Inferior parietal cortex (tissue), 1 donor: ENCODE measurements at regions not wholly inside any gene's neighbourhood (a gene's known extent, or its start where the extent isn't known, plus 50 kb on each side); places are given as distances from the start of the nearest gene placed in this dataset.
"Not testable (repeated sequence)": the region's sequence is repeated elsewhere in the genome, so short reads cannot be mapped to it uniquely, and the experiment has no call there.

Experiments
- DNase-seq: peaks from one replicate; pipeline ENCODE4 v3.0.0-alpha.2; 2016; ENCODE audit errors: extremely low spot score

- no peak for DNase-seq
Observed at GRCh38 chr18:10351219-10351818, 103.1 kb upstream of the APCDD1 start.

GRCh38 chr18:10351858-10352257 lies 102.6 kb upstream of the APCDD1 start:
- DNase-seq = no peak

GRCh38 chr18:10352671-10353070 lies 101.8 kb upstream of the APCDD1 start:
- DNase-seq = no peak

- no peak for DNase-seq
Observed at GRCh38 chr18:10353791-10354190, 100.6 kb upstream of the APCDD1 start.

GRCh38 chr18:10354241-10354811 lies 100.1 kb upstream of the APCDD1 start:
- DNase-seq = peak; percentile 77

GRCh38 chr18:10354890-10355289 lies 99.5 kb upstream of the APCDD1 start:
- DNase-seq = no peak

GRCh38 chr18:10356999-10357398 lies 97.4 kb upstream of the APCDD1 start:
- not testable (repeated sequence) for DNase-seq

- DNase-seq = no peak
Observed at GRCh38 chr18:10361660-10362059, 92.8 kb upstream of the APCDD1 start.

GRCh38 chr18:10365021-10365500 lies 89.4 kb upstream of the APCDD1 start:
- DNase-seq = no peak

- DNase-seq = no peak
Observed at GRCh38 chr18:10365901-10366300, 88.5 kb upstream of the APCDD1 start.

GRCh38 chr18:10367836-10368235 lies 86.6 kb upstream of the APCDD1 start:
- DNase-seq = no peak

GRCh38 chr18:10368456-10369453 lies 85.7 kb upstream of the APCDD1 start:
- DNase-seq = no peak

GRCh38 chr18:10370716-10371115 lies 83.7 kb upstream of the APCDD1 start:
- DNase-seq = no peak

- no peak for DNase-seq
Observed at GRCh38 chr18:10371165-10371564, 83.3 kb upstream of the APCDD1 start.

GRCh38 chr18:10374195-10374594 lies 80.2 kb upstream of the APCDD1 start:
- no peak for DNase-seq

GRCh38 chr18:10374636-10375293 lies 79.7 kb upstream of the APCDD1 start:
- DNase-seq = no peak

GRCh38 chr18:10376731-10377130 lies 77.7 kb upstream of the APCDD1 start:
- no peak for DNase-seq

- no peak for DNase-seq
Observed at GRCh38 chr18:10377956-10378355, 76.5 kb upstream of the APCDD1 start.

- DNase-seq = no peak
Observed at GRCh38 chr18:10378688-10379420, 75.6 kb upstream of the APCDD1 start.

GRCh38 chr18:10379522-10379921 lies 74.9 kb upstream of the APCDD1 start:
- no peak for DNase-seq

GRCh38 chr18:10381516-10381915 lies 72.9 kb upstream of the APCDD1 start:
- no peak for DNase-seq
